ENCODE measurements at regions not wholly inside any gene's neighbourhood (a gene's known extent, or its start where the extent isn't known, plus 50 kb on each side); places are given as distances from the start of the nearest gene placed in this dataset.

DNA sequence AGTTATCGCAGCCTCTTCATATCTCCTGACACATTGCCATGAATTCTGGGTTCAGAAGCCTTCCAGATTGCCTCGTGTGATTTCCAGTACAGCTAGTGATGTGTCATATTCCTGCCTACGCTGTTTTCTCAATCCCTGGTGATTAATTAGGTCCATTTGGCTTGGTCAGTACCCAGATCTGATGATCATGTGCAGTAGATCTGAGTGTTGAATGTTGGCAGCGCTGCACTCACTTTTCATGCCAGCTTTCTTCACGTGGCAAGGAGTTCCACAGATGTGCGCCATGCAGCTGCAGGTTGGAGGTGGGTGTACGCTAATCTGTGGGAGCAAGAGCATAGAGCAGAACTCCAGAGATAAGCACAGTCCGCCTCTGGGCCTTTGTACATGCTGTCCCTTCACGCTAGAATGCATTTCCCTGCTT lies 86.9 kb upstream of the COL6A5 start:
- no peak overlapping the region for H3K4me3 ChIP-seq (ENCODE audit: low read depth, low read length)
- TF ChIP-seq, protein P1, sequence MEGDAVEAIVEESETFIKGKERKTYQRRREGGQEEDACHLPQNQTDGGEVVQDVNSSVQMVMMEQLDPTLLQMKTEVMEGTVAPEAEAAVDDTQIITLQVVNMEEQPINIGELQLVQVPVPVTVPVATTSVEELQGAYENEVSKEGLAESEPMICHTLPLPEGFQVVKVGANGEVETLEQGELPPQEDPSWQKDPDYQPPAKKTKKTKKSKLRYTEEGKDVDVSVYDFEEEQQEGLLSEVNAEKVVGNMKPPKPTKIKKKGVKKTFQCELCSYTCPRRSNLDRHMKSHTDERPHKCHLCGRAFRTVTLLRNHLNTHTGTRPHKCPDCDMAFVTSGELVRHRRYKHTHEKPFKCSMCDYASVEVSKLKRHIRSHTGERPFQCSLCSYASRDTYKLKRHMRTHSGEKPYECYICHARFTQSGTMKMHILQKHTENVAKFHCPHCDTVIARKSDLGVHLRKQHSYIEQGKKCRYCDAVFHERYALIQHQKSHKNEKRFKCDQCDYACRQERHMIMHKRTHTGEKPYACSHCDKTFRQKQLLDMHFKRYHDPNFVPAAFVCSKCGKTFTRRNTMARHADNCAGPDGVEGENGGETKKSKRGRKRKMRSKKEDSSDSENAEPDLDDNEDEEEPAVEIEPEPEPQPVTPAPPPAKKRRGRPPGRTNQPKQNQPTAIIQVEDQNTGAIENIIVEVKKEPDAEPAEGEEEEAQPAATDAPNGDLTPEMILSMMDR (IDR thresholded peaks at IDR 0.05; ENCODE audit: low read depth, low read length, missing control alignments) = no peak
- no peak overlapping the region for H3K27ac ChIP-seq
- no peaks in the 10 kb centered on the region for H3K36me3 ChIP-seq (replicated peaks)
- no peak for DNase-seq
- in situ Hi-C loops (cut with HindIII; ENCODE audit: low pct_ligation_motif_present, low sequenced_read_pairs) = no loop called here
- no peaks in the 10 kb centered on the region for H3K27me3 ChIP-seq (replicated peaks)

DNA sequence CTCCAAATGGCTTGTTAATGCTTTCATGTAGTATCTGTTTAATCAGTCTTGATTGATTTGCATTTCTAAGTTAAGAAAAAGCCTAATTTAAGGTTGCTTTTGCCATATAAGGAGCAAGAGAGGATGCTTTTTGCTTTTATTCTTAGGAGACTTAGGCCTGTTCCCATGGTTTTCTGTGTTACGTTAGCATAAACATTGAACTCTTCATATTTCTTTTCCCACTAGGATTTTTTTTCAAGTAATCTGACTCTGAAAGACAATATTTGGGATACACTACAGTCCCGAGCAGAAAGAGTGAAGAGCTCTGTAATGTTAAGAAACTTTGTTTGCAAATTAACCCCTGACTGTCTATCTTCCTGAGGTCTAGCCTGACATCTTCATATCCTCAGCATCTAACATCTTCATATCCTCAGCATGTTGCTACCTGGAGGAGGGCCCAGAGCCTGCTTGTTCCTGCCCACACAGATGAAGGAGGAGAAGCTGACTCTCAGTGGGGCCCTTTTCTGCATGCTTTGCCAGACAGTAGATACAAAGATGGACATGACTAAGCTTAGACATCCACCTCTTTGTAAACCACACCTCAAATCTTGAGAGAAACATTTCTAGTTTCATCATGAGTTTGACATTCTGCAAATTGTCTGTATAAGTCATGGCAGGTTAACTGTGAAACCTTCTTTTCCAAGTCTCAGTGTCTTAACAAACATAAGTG lies 86.2 kb upstream of the COL6A5 start:
- Histone ChIP-seq H3K4me3 (ENCODE audit: low read depth, low read length) (no peak overlapping the region), H3K27ac (no peak overlapping the region), H3K27me3 (replicated peaks) (no peaks in the 10 kb centered on the region), H3K36me3 (replicated peaks) (no peaks in the 10 kb centered on the region)
- in situ Hi-C loops (cut with HindIII; ENCODE audit: low pct_ligation_motif_present, low sequenced_read_pairs) = no loop called here
- no peak for DNase-seq
- TF ChIP-seq, protein P1 (IDR thresholded peaks at IDR 0.05; ENCODE audit: low read depth, low read length, missing control alignments) = no peak

DNA sequence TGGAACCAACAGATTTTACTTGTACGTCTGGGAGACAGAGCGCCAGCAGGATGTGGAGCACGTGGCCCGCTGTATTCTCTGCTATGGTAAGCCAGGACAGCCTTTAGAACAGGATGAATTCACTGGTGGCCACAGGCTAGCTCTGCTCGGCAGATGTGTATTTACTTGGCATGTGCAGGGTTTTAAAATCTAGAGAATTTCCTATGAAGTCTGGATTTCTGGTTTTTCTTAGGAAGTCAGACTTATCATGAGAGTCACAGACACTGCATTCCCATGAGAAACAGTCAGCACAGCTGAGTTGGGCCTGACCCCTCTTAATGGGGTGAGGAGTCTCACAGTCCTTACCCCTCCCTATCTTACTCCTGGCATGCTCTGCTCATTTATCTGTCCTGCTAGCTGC lies 84.6 kb upstream of the COL6A5 start:
- H3K36me3 ChIP-seq (replicated peaks) = no peaks in the 10 kb centered on the region
- TF ChIP-seq, protein P1 (IDR thresholded peaks at IDR 0.05; ENCODE audit: low read depth, low read length, missing control alignments) = no peak
- no peak for DNase-seq
- in situ Hi-C loops (cut with HindIII; ENCODE audit: low pct_ligation_motif_present, low sequenced_read_pairs) = no loop called here
- no peak overlapping the region for H3K4me3 ChIP-seq (ENCODE audit: low read depth, low read length)
- H3K27ac ChIP-seq = no peak overlapping the region
- no peaks in the 10 kb centered on the region for H3K27me3 ChIP-seq (replicated peaks)

- TF ChIP-seq, protein P1 (IDR thresholded peaks at IDR 0.05; ENCODE audit: low read depth, low read length, missing control alignments) = no peak
- Histone ChIP-seq H3K4me3 (ENCODE audit: low read depth, low read length) (no peak overlapping the region), H3K27me3 (replicated peaks) (no peaks in the 10 kb centered on the region), H3K27ac (no peak overlapping the region), H3K36me3 (replicated peaks) (no peaks in the 10 kb centered on the region)
- in situ Hi-C loops (cut with HindIII; ENCODE audit: low pct_ligation_motif_present, low sequenced_read_pairs) = no loop called here
- no peak for DNase-seq
These were observed 81.8 kb upstream of the COL6A5 start for GRCh38 chr3:130263708-130264107.

DNA sequence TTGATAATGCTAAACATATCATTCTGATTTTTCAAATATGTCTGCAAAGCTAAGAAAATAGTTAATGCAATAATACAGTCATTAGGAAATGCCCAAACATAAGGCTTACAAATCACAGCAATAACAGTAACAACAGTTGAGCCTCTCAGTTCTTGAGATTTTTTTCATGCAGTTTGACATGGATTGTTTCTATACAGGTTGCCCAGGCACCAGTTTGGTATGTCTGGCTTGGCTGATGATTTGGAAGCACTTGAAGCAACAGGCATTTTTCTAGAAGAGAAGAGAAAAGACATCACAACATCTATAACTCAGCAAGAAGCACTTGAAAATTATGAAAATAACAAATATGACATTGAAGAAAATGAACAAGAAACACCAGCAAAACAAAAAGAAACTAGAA lies 78.7 kb upstream of the COL6A5 start:
- no peak overlapping the region for H3K27ac ChIP-seq
- TF ChIP-seq, protein P1 (IDR thresholded peaks at IDR 0.05; ENCODE audit: low read depth, low read length, missing control alignments) = no peak
- no peak for DNase-seq
- no peaks in the 10 kb centered on the region for H3K36me3 ChIP-seq (replicated peaks)
- no peak overlapping the region for H3K4me3 ChIP-seq (ENCODE audit: low read depth, low read length)
- H3K27me3 ChIP-seq (replicated peaks) = no peaks in the 10 kb centered on the region
- in situ Hi-C loops (cut with HindIII; ENCODE audit: low pct_ligation_motif_present, low sequenced_read_pairs) = no loop called here

All from brain microvascular endothelial cell (primary cell).